HepG2 (cell line): ENCODE measurements at regions not wholly inside any gene's neighbourhood (a gene's known extent, or its start where the extent isn't known, plus 50 kb on each side); places are given as distances from the start of the nearest gene placed in this dataset.

Source experiments
- ATAC-seq: fragments of 200-7000 bp; cut with Tn5 transposase; 3 replicates; pipeline ENCODE4 v1.9.1; 2020; ENCODE audit warnings: mild to moderate bottlenecking, moderate library complexity
- BruUV-seq: library from RNA; stranded (reverse); fragments of 400-500 nt; replicated peaks from 2 replicates; lab custom pipeline; 2021; lab: Mats Ljungman, UMichigan
- CTCF ChIA-PET: fragments of 300-600 bp; formaldehyde crosslinking; extraction: SDS; loops from one replicate; lab custom pipeline; 2021; ENCODE audit warnings: low total read pairs, inconsistent platforms, low intra/inter-chr PET ratio; lab: Yijun Ruan, JAX
- POLR2A ChIA-PET: fragments of 350-600 bp; sonication (Branson Sonifier 250); formaldehyde crosslinking; loops from one replicate; lab custom pipeline; 2020; ENCODE audit warnings: antibody characterized with exemption, inconsistent platforms; lab: Yijun Ruan, JAX
- DNase-seq: peaks from one replicate; pipeline ENCODE4 v3.0.0-alpha.2; 2015; ENCODE audit warnings: low spot score
- FAIRE-seq: peaks from 3 replicates; lab custom pipeline; 2011; peaks lifted over from hg19 to GRCh38; lab: Jason Lieb, UNC
- H2AFZ ChIP-seq: one replicate; pipeline ENCODE4 v1.6.1; 2011; ENCODE audit warnings: low read length, inconsistent platforms
- H3K27ac ChIP-seq: fragments of 300-600 bp; 3 replicates; pipeline ENCODE4 v1.8.0; 2011; ENCODE audit warnings: mixed run types, mild to moderate bottlenecking, mixed read lengths, low read length, inconsistent platforms; ENCODE audit not compliant: insufficient read depth; ENCODE audit errors: extremely low read length
- H3K27me3 ChIP-seq, 2 experiments: fragments of 200-600 bp in 1 of 2; 2 replicates in 1 of 2; 3 replicates in 1 of 2; pipeline versions ENCODE4 v1.6.0 to v1.8.0; 2011; ENCODE audit warnings: low read length in 2 of 2, mild to moderate bottlenecking in 2 of 2, moderate library complexity in 2 of 2, inconsistent platforms in 1 of 2; ENCODE audit not compliant: insufficient read depth in 2 of 2, control insufficient read depth in 1 of 2
- H3K36me3 ChIP-seq, 2 experiments: fragments of 200-600 bp in 1 of 2; replicated peaks in 1 of 2; 2 replicates in 1 of 2; 3 replicates in 1 of 2; pipeline versions ENCODE4 v1.5.1 to v1.8.0; 2011; ENCODE audit warnings: low read length in 2 of 2, inconsistent platforms in 1 of 2; ENCODE audit not compliant: insufficient read depth in 2 of 2, control insufficient read depth in 1 of 2
- H3K4me1 ChIP-seq: 2 replicates; pipeline ENCODE4 v1.5.1; 2012; ENCODE audit warnings: low read length, inconsistent platforms; ENCODE audit not compliant: insufficient read depth
- H3K4me2 ChIP-seq: 2 replicates; pipeline ENCODE4 v1.6.0; 2011; ENCODE audit warnings: low read depth, low read length, inconsistent platforms
- H3K4me3 ChIP-seq, 3 experiments: fragments of 200-600 bp in 1 of 3; sonication (generic), shearing (Covaris generic) in 1 of 3; replicated peaks in 1 of 3; 2 replicates each; pipeline ENCODE4 v1.5.1; 2011 to 2016; ENCODE audit warnings: low read length in 3 of 3, inconsistent platforms in 2 of 3, low read depth in 2 of 3, mild to moderate bottlenecking in 2 of 3, control low read depth in 1 of 3, mixed read lengths in 1 of 3; ENCODE audit not compliant: insufficient read depth in 1 of 3
- H3K79me2 ChIP-seq: one replicate; pipeline ENCODE4 v1.6.1; 2011; ENCODE audit warnings: low read length, inconsistent platforms; ENCODE audit not compliant: insufficient read depth
- H3K9ac ChIP-seq: 2 replicates; pipeline ENCODE4 v1.6.0; 2011; ENCODE audit warnings: mild to moderate bottlenecking, low read depth, low read length, inconsistent platforms; ENCODE audit not compliant: insufficient read depth
- H3K9me3 ChIP-seq: 2 replicates; pipeline ENCODE4 v1.5.1; 2012; ENCODE audit warnings: mild to moderate bottlenecking, low read length
- H4K20me1 ChIP-seq: 2 replicates; pipeline ENCODE4 v1.6.0; 2011; ENCODE audit warnings: inconsistent platforms, mild to moderate bottlenecking, low read length, moderate library complexity; ENCODE audit not compliant: insufficient read depth
- FOXK2 ChIP-seq: fragments of 450-650 bp; IDR thresholded peaks from 2 replicates; pipeline ENCODE4 v1.6.1; 2016
- GABPA ChIP-seq, 2 experiments: IDR thresholded peaks; 2 replicates each; pipeline ENCODE4 v1.6.1; 2011 to 2016; ENCODE audit warnings: low read depth in 2 of 2, low read length in 1 of 2, missing biosample characterization in 1 of 2, missing genetic modification characterization in 1 of 2
- IRX3 ChIP-seq: sonication (generic); formaldehyde crosslinking; IDR thresholded peaks from 2 replicates; pipeline ENCODE4 v1.8.1; 2023; ENCODE audit warnings: mild to moderate bottlenecking, low read depth, missing genetic modification reagents, borderline replicate concordance
- MYNN ChIP-seq: sonication (generic); formaldehyde crosslinking; IDR thresholded peaks from 2 replicates; pipeline ENCODE4 v1.4.0; 2020; ENCODE audit warnings: mild to moderate bottlenecking, low read depth, missing genetic modification reagents
- NFATC3 ChIP-seq: sonication (generic); formaldehyde crosslinking; IDR thresholded peaks from 2 replicates; pipeline ENCODE4 v1.5.1; 2020; ENCODE audit warnings: mild to moderate bottlenecking, missing genetic modification reagents
- PAX8 ChIP-seq: sonication (generic); formaldehyde crosslinking; IDR thresholded peaks from 2 replicates; pipeline ENCODE4 v1.8.0; 2022; ENCODE audit warnings: mild to moderate bottlenecking, missing genetic modification reagents, borderline replicate concordance
- PCBP2 ChIP-seq: fragments of 200-400 bp; formaldehyde crosslinking; optimal IDR thresholded peaks from 2 replicates; pipeline ENCODE3; 2018; ENCODE audit warnings: low read length, low read depth; ENCODE audit not compliant: poor library complexity, severe bottlenecking
- PLSCR1 ChIP-seq: sonication (generic); formaldehyde crosslinking; IDR thresholded peaks from 2 replicates; pipeline ENCODE4 v1.5.0; 2020; ENCODE audit warnings: missing genetic modification reagents, mild to moderate bottlenecking, borderline replicate concordance
- RXRA ChIP-seq: sonication (generic); formaldehyde crosslinking; IDR thresholded peaks from 2 replicates; pipeline ENCODE4 v1.5.1; 2020; ENCODE audit warnings: missing genetic modification reagents
- TSC22D2 ChIP-seq: sonication (generic); formaldehyde crosslinking; IDR thresholded peaks from 2 replicates; pipeline ENCODE4 v1.5.1; 2020; ENCODE audit warnings: missing genetic modification reagents, mild to moderate bottlenecking, borderline replicate concordance
- ZNF124 ChIP-seq: sonication (generic); formaldehyde crosslinking; IDR thresholded peaks from 2 replicates; pipeline ENCODE4 v1.4.0; 2020; ENCODE audit warnings: missing genetic modification reagents
- ZNF33B ChIP-seq: sonication (generic); formaldehyde crosslinking; IDR thresholded peaks from 2 replicates; pipeline ENCODE4 v1.5.1; 2020; ENCODE audit warnings: mild to moderate bottlenecking, missing genetic modification reagents
- ZNF607 ChIP-seq: sonication (generic); formaldehyde crosslinking; IDR thresholded peaks from 2 replicates; pipeline ENCODE4 v1.5.1; 2020; ENCODE audit warnings: missing genetic modification reagents, mild to moderate bottlenecking, borderline replicate concordance
- ZNF784 ChIP-seq: sonication (generic); formaldehyde crosslinking; IDR thresholded peaks from 2 replicates; pipeline ENCODE4 v1.5.1; 2020; ENCODE audit warnings: missing genetic modification reagents, mild to moderate bottlenecking, borderline replicate concordance
- ZNF83 ChIP-seq: sonication (generic); formaldehyde crosslinking; IDR thresholded peaks from 2 replicates; pipeline ENCODE4 v1.4.0; 2020; ENCODE audit warnings: missing genetic modification reagents, mild to moderate bottlenecking, borderline replicate concordance
- WGBS: methylation state at CpG from one replicate; pipeline ENCODE4 v1.1.6; 2017; ENCODE audit warnings: low lambda C conversion rate; 5-methylcytosine and 5-hydroxymethylcytosine counted together
- in situ Hi-C: cut with HindIII; loops from 2 replicates; pipeline ENCODE4 v1.10.0; 2017; ENCODE audit warnings: low pct_unique_long_range_greater_than_20kb; ENCODE audit not compliant: extremely low pct_ligation_motif_present
- intact Hi-C: fragments of 100-400 bp; cut with micrococcal nuclease; formaldehyde crosslinking; loops from one replicate; pipeline ENCODE4 v1.10.0; 2022; ENCODE audit not compliant: unreplicated experiment

- intact Hi-C loops = no loop called here
- H3K9me3 ChIP-seq = peaks cover 47% of the 10 kb centered on the region
- TF ChIP-seq TSC22D2 = no peak
- TF ChIP-seq FOXK2 = no peak
- TF ChIP-seq RXRA (CRISPR knock-in tag) = no peak
- no peak for TF ChIP-seq ZNF33B (CRISPR knock-in tag)
- TF ChIP-seq GABPA (IDR thresholded peaks at IDR 0.05; ENCODE audit: low read depth, low read length) = no peak
- no peak for TF ChIP-seq GABPA (CRISPR knock-in tag; IDR thresholded peaks at IDR 0.05; ENCODE audit: low read depth)
- TF ChIP-seq NFATC3 = no peak
- no peak for TF ChIP-seq ZNF124 (CRISPR knock-in tag)
- TF ChIP-seq, all 625 proteins: peak for 0
- H3K4me2 ChIP-seq = no peak overlapping the region
- H3K9ac ChIP-seq = no peak overlapping the region
- H3K79me2 ChIP-seq = no peaks in the 10 kb centered on the region
- no peak for FAIRE-seq
- ChIA-PET CTCF (no interaction called here), POLR2A (no interaction called here)
- in situ Hi-C loops = no loop called here
- H3K36me3 ChIP-seq = no peaks in the 10 kb centered on the region
- H3K4me3 ChIP-seq = no peak overlapping the region
- no peak for ATAC-seq
- H3K27ac ChIP-seq = no peak overlapping the region
- H4K20me1 ChIP-seq = no peaks in the 10 kb centered on the region
- no TSS peak for BruUV-seq
- DNase-seq = no peak
- no peak overlapping the region for H2AFZ ChIP-seq
- H3K27me3 ChIP-seq = no peaks in the 10 kb centered on the region
- H3K4me1 ChIP-seq = no peaks in the 10 kb centered on the region
- 53% methylated on average over 2 of the region's 2 CpGs for WGBS
Observed at GRCh38 chr2:150085478-150085877, 402.0 kb downstream of the RND3 start.

- CTCF ChIA-PET = no interaction called here
- Histone ChIP-seq H4K20me1 (no peaks in the 10 kb centered on the region), H3K4me1 (no peaks in the 10 kb centered on the region), H3K9ac (no peak overlapping the region), H3K36me3 (no peaks in the 10 kb centered on the region), H3K4me2 (no peak overlapping the region), H3K27ac (no peak overlapping the region), H3K4me3 (no peak overlapping the region), H2AFZ (no peak overlapping the region), H3K9me3 (peaks cover 65% of the 10 kb centered on the region), H3K79me2 (no peaks in the 10 kb centered on the region), H3K27me3 (no peaks in the 10 kb centered on the region)
- POLR2A ChIA-PET = no interaction called here
- ATAC-seq (no peak), FAIRE-seq (no peak), DNase-seq (no peak)
- intact Hi-C loops = no loop called here
- in situ Hi-C loops = no loop called here
- 19% methylated on average over 4 of the region's 4 CpGs for WGBS
- BruUV-seq = no TSS peak
- TF ChIP-seq PAX8 (CRISPR knock-in tag) = no peak
- no peak for TF ChIP-seq ZNF607
- no peak for TF ChIP-seq ZNF784 (CRISPR knock-in tag)
- no peak for TF ChIP-seq PLSCR1
- no peak for TF ChIP-seq ZNF83 (CRISPR knock-in tag)
- TF ChIP-seq MYNN (CRISPR knock-in tag) = no peak
- TF ChIP-seq IRX3 = no peak
- TF ChIP-seq PCBP2 = no peak
Observed at GRCh38 chr2:150081775-150082481, 405.5 kb downstream of the RND3 start.
